Mesothelial cell of epicardium (in vitro differentiated cells): ENCODE measurements at regions not wholly inside any gene's neighbourhood (a gene's known extent, or its start where the extent isn't known, plus 50 kb on each side); places are given as distances from the start of the nearest gene placed in this dataset.

Experiments
- DNase-seq, 2 experiments: peaks; one replicate each; pipeline ENCODE4 v3.0.0; 2021; ENCODE audit warnings: low spot score in 2 of 2; ENCODE audit not compliant: unreplicated experiment in 2 of 2
- H3K27ac Mint-ChIP-seq: 2 replicates; pipeline ENCODE4 v1.8.0; 2021; ENCODE audit warnings: mixed read lengths
- H3K27me3 Mint-ChIP-seq: 2 replicates; pipeline ENCODE4 v1.8.0; 2021; ENCODE audit warnings: low read depth, mixed read lengths
- H3K36me3 Mint-ChIP-seq: 2 replicates; pipeline ENCODE4 v1.8.0; 2021; ENCODE audit warnings: mixed read lengths
- H3K4me1 Mint-ChIP-seq: 2 replicates; pipeline ENCODE4 v1.8.0; 2021; ENCODE audit warnings: mixed read lengths
- H3K4me3 Mint-ChIP-seq: 2 replicates; pipeline ENCODE4 v1.8.0; 2021; ENCODE audit warnings: mild to moderate bottlenecking, moderate library complexity, mixed read lengths
- H3K9me3 Mint-ChIP-seq: 2 replicates; pipeline ENCODE4 v1.8.0; 2021; ENCODE audit warnings: mixed read lengths
- TF ChIP-seq, protein P1 (sequence below): fragments of 200-600 bp; sonication (generic); IDR thresholded peaks from one replicate; pipeline ENCODE4 v1.5.0; 2021; ENCODE audit warnings: antibody characterized with exemption; ENCODE audit not compliant: unreplicated experiment

DNA sequence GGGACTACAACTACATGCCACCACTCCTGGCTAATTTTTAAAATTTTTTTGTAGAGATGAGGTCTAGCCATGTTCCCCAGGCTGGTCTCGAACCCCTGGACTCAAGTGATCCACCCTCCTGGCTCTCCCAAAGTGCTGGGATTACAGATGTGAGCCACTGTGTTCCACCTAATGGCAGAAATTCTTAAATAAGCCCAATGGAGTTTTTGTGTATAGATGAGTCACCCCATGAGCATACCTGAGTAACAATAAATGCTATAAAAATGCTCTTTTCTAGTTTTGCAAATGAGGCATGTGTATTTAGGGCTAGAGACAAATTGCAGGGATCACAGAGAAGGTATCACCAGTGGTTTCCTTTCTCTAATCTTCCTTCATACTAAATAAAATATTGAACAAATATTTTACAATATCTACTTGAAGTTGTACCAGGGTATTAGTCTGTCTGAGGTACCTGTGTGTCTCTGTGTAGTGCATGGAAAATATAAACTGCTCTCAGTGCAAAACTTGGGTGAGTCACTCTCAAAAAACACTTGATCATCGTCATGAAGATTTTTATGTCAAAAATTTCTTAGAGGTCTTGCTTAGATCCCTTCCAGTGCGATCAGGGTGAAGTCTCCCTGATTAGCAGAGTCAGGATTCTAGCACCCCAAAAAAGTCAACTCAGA is 337.1 kb upstream of the MMADHC start:
- H3K27me3 Mint-ChIP-seq, result no peaks in the 10 kb centered on the region
- H3K9me3 Mint-ChIP-seq, result peaks cover 20% of the 10 kb centered on the region
- no peaks in the 10 kb centered on the region for H3K4me1 Mint-ChIP-seq
- DNase-seq, result no peak
- peaks cover 14% of the 10 kb centered on the region for H3K36me3 Mint-ChIP-seq
- H3K27ac Mint-ChIP-seq, result no peak overlapping the region
- H3K4me3 Mint-ChIP-seq, result no peak overlapping the region
- TF ChIP-seq, protein P1, sequence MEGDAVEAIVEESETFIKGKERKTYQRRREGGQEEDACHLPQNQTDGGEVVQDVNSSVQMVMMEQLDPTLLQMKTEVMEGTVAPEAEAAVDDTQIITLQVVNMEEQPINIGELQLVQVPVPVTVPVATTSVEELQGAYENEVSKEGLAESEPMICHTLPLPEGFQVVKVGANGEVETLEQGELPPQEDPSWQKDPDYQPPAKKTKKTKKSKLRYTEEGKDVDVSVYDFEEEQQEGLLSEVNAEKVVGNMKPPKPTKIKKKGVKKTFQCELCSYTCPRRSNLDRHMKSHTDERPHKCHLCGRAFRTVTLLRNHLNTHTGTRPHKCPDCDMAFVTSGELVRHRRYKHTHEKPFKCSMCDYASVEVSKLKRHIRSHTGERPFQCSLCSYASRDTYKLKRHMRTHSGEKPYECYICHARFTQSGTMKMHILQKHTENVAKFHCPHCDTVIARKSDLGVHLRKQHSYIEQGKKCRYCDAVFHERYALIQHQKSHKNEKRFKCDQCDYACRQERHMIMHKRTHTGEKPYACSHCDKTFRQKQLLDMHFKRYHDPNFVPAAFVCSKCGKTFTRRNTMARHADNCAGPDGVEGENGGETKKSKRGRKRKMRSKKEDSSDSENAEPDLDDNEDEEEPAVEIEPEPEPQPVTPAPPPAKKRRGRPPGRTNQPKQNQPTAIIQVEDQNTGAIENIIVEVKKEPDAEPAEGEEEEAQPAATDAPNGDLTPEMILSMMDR, result no peak

DNA sequence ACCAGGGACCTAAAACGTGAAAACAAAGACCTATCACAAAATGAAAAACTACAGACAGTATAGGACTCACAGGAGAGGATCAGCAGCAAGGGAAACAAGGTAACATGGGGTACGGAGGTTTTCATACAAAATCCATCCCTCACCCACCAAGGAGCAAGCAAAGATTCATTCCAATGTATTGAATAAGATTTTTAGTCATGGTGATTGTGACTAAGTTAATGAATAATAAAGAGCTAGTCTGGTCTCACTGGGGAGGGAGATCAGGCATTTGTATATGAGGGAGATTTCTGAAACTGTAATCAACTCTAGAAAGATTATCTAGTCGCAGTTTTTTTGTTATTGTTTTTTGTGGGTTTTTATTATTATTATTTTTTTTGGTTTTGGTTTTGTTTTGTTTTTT is 336.5 kb upstream of the MMADHC start:
- Mint-ChIP-seq H3K27ac (no peak overlapping the region), H3K4me3 (no peak overlapping the region), H3K27me3 (no peaks in the 10 kb centered on the region), H3K36me3 (peaks cover 19% of the 10 kb centered on the region), H3K9me3 (peaks cover 27% of the 10 kb centered on the region), H3K4me1 (no peaks in the 10 kb centered on the region)
- DNase-seq, result no peak
- TF ChIP-seq, protein P1, result no peak

DNA sequence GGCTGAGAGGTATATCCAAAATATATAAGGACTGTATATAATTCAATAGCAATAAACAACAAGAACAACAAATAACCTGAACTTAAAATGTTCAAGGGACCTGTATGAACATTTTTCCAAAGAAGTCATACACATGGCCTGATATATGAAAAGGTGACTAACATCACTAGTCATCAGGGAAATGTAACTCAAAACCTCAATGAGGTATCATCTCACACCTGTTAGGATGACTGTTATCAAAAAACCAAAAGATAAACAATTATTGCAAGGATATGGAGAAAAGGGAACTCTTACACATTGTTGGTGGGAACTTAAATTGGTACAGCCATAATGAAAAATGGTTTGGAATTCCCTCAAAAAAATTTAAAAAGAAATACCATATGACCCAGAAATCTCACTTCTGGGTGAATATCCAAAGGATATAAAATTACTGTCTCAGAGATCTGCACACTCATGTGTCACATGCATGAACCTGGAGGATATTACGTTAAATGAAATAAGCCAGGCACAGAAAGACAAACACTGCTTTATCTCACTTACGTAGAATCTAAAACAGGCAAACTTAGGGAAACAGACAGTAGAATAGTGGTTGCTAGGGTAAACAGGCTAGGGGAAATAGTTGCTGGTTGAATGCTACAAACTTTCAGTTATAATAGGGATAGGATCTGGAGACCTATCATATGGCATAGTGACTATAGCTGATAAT is 334.5 kb upstream of the MMADHC start:
- Mint-ChIP-seq H3K27ac (no peak overlapping the region), H3K4me1 (no peaks in the 10 kb centered on the region)
- TF ChIP-seq, protein P1, result no peak

DNA sequence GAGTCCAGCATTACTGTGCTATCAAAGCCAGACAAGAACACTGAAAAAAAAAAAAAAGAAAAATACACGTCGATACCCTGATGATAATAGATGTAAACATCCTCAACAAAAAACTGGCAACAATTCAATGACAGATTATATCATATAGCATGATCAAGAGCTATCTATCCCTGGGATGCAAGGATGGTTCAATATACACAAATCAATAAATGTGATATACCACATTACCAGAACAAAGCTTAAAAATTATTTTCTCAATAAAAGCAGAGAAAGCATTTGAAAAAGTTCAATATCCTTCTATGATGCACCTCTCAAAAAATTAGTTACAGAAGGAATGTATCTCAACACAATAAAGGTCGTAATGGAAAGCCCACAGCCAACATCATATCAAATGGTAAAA is 332.8 kb upstream of the MMADHC start:
- TF ChIP-seq, protein P1, result no peak
- peaks cover 47% of the 10 kb centered on the region for H3K9me3 Mint-ChIP-seq
- H3K27ac Mint-ChIP-seq, result no peak overlapping the region
- no peak for DNase-seq
- no peaks in the 10 kb centered on the region for H3K4me1 Mint-ChIP-seq
- no peaks in the 10 kb centered on the region for H3K27me3 Mint-ChIP-seq
- peaks cover 19% of the 10 kb centered on the region for H3K36me3 Mint-ChIP-seq
- H3K4me3 Mint-ChIP-seq, result no peak overlapping the region

More for the DNA sequence above, 334.5 kb upstream of the MMADHC start:
- DNase-seq, result no peak
- H3K27me3 Mint-ChIP-seq, result no peaks in the 10 kb centered on the region
- H3K9me3 Mint-ChIP-seq, result peaks cover 43% of the 10 kb centered on the region
- H3K4me3 Mint-ChIP-seq, result no peak overlapping the region
- peaks cover 19% of the 10 kb centered on the region for H3K36me3 Mint-ChIP-seq

DNA sequence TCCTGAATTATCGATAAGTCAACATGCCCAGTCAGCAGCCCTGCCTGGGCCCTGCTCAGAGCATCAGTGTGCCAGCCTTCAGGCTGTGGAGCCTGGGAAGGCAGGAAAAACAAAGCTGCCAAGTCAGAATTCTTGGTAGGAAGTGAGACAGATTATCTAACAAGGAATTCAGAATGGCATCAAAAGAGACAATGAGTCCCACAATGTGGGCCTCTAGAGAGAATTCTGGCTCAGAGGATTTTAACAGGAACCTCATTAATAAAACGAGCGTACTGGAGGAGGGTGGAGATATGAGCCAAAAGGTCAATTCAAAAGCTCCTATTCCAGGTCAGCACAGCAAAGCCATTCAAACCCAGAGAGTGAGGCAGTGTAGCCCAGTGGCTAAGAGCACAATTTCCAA is 327.6 kb upstream of the MMADHC start:
- Mint-ChIP-seq H3K36me3 (peaks cover 10% of the 10 kb centered on the region), H3K4me1 (no peaks in the 10 kb centered on the region), H3K9me3 (peaks cover 45% of the 10 kb centered on the region), H3K27me3 (no peaks in the 10 kb centered on the region), H3K4me3 (no peak overlapping the region), H3K27ac (no peak overlapping the region)
- TF ChIP-seq, protein P1, result no peak
- no peak for DNase-seq
